WTC11 (cell line): ENCODE measurements at regions not wholly inside any gene's neighbourhood (a gene's known extent, or its start where the extent isn't known, plus 50 kb on each side); places are given as distances from the start of the nearest gene placed in this dataset.

Experiments used
- ATAC-seq: fragments of 200-7000 bp; cut with Tn5 transposase; 2 replicates; pipeline ENCODE4 v1.10.0; 2021; ENCODE audit warnings: mild to moderate bottlenecking, moderate library complexity
- CTCF ChIA-PET: fragments of 300-600 bp; sonication (Branson Sonifier 250); formaldehyde crosslinking; loops from one replicate; lab custom pipeline; 2021; ENCODE audit warnings: antibody characterized with exemption; lab: Charles Lee
- POLR2A ChIA-PET: fragments of 350-600 bp; sonication (Branson Sonifier 250); formaldehyde crosslinking; loops from one replicate; lab custom pipeline; 2021; ENCODE audit warnings: antibody characterized with exemption; lab: Charles Lee
- DNase-seq: peaks from one replicate; pipeline ENCODE4 v3.0.0; 2021; ENCODE audit warnings: low spot score
- H3K27ac Mint-ChIP-seq: 2 replicates; pipeline ENCODE4 v1.8.0; 2021; ENCODE audit warnings: mixed read lengths
- H3K27me3 Mint-ChIP-seq: 2 replicates; pipeline ENCODE4 v1.8.0; 2021; ENCODE audit warnings: low read depth, mild to moderate bottlenecking, moderate library complexity, mixed read lengths
- H3K36me3 Mint-ChIP-seq: 2 replicates; pipeline ENCODE4 v1.8.0; 2021; ENCODE audit warnings: mixed read lengths
- H3K4me1 Mint-ChIP-seq: 2 replicates; pipeline ENCODE4 v1.8.0; 2022; ENCODE audit warnings: mixed read lengths
- H3K4me3 Mint-ChIP-seq: 2 replicates; pipeline ENCODE4 v1.8.0; 2021; ENCODE audit warnings: mild to moderate bottlenecking, moderate library complexity, mixed read lengths
- H3K9me3 Mint-ChIP-seq: 2 replicates; pipeline ENCODE4 v1.8.0; 2021; ENCODE audit warnings: mixed read lengths
- ARID4B ChIP-seq: sonication (generic); formaldehyde crosslinking; IDR thresholded peaks from 2 replicates; pipeline ENCODE4 v1.8.0; 2023; ENCODE audit warnings: missing genetic modification reagents, mild to moderate bottlenecking, borderline replicate concordance
- FOXJ3 ChIP-seq: sonication (generic); formaldehyde crosslinking; IDR thresholded peaks from 2 replicates; pipeline ENCODE4 v1.9.0; 2021; ENCODE audit warnings: missing genetic modification reagents, mild to moderate bottlenecking, borderline replicate concordance
- FOXK1 ChIP-seq: sonication (generic); formaldehyde crosslinking; IDR thresholded peaks from 2 replicates; pipeline ENCODE4 v1.8.0; 2022; ENCODE audit warnings: mild to moderate bottlenecking, moderate library complexity, missing genetic modification reagents
- GRHL2 ChIP-seq: fragments of 250-450 bp; sonication (Bioruptor Pico); IDR thresholded peaks from 2 replicates; pipeline ENCODE4 v1.8.0; 2022; ENCODE audit warnings: mild to moderate bottlenecking, moderate library complexity; ENCODE audit not compliant: insufficient replicate concordance, severe bottlenecking
- HMGA2 ChIP-seq: fragments of 250-450 bp; sonication (Bioruptor Pico); IDR thresholded peaks from 2 replicates; pipeline ENCODE4 v1.4.0; 2021; ENCODE audit warnings: mild to moderate bottlenecking, moderate library complexity
- HMGXB4 ChIP-seq: sonication (generic); formaldehyde crosslinking; IDR thresholded peaks from 2 replicates; pipeline ENCODE4 v1.8.1; 2023; ENCODE audit warnings: mild to moderate bottlenecking, moderate library complexity, missing genetic modification reagents
- JUN ChIP-seq: sonication (generic); formaldehyde crosslinking; IDR thresholded peaks from 2 replicates; pipeline ENCODE4 v1.8.0; 2023; ENCODE audit warnings: mild to moderate bottlenecking, missing genetic modification reagents
- MAX ChIP-seq: sonication (generic); formaldehyde crosslinking; IDR thresholded peaks from 2 replicates; pipeline ENCODE4 v1.8.0; 2022; ENCODE audit warnings: mild to moderate bottlenecking, missing genetic modification reagents
- PREB ChIP-seq: sonication (generic); formaldehyde crosslinking; IDR thresholded peaks from 2 replicates; pipeline ENCODE4 v1.8.1; 2022; ENCODE audit warnings: mild to moderate bottlenecking, missing genetic modification reagents, moderate library complexity, borderline replicate concordance
- SP1 ChIP-seq: sonication (generic); formaldehyde crosslinking; conservative IDR thresholded peaks from 2 replicates; pipeline ENCODE4 v1.8.1; 2022; ENCODE audit warnings: missing genetic modification reagents
- ZNF219 ChIP-seq: sonication (generic); formaldehyde crosslinking; IDR thresholded peaks from 2 replicates; pipeline ENCODE4 v1.8.0; 2023; ENCODE audit warnings: missing genetic modification reagents, mild to moderate bottlenecking, borderline replicate concordance
- ZNF423 ChIP-seq: fragments of 250-450 bp; sonication (Bioruptor Pico); IDR thresholded peaks from 2 replicates; pipeline ENCODE4 v2.1.2; 2022; ENCODE audit warnings: mild to moderate bottlenecking, moderate library complexity
- ZNF671 ChIP-seq: fragments of 250-450 bp; sonication (Bioruptor Pico); IDR thresholded peaks from 2 replicates; pipeline ENCODE4 v1.8.0; 2021; ENCODE audit warnings: mild to moderate bottlenecking
- TF ChIP-seq, protein P1 (sequence below): sonication (generic); formaldehyde crosslinking; IDR thresholded peaks from 2 replicates; pipeline ENCODE4 v1.8.0; 2022; ENCODE audit warnings: missing genetic modification reagents
- TF ChIP-seq, protein P2 (sequence below): sonication (generic); formaldehyde crosslinking; IDR thresholded peaks from 2 replicates; pipeline ENCODE4 v1.8.1; 2023; ENCODE audit warnings: mild to moderate bottlenecking, missing genetic modification reagents, borderline replicate concordance
- TF ChIP-seq, protein P3 (sequence below): fragments of 250-450 bp; sonication (Bioruptor Pico); IDR thresholded peaks from 2 replicates; pipeline ENCODE4 v1.9.0; 2021; ENCODE audit warnings: mild to moderate bottlenecking
- TF ChIP-seq, protein P4 (sequence below): fragments of 250-450 bp; sonication (Bioruptor Pico); conservative IDR thresholded peaks from 2 replicates; pipeline ENCODE4 v1.9.0; 2021; ENCODE audit warnings: mild to moderate bottlenecking

GRCh38 chr1:187078916-187079315 is 250.2 kb downstream of the PLA2G4A start:
- CTCF ChIA-PET: no interaction called here
- H3K4me1 Mint-ChIP-seq: no peaks in the 10 kb centered on the region
- no peak for DNase-seq
- ATAC-seq: no peak
- H3K9me3 Mint-ChIP-seq: peaks cover 8% of the 10 kb centered on the region
- no peaks in the 10 kb centered on the region for H3K36me3 Mint-ChIP-seq
- POLR2A ChIA-PET: interaction anchor here (0.5 kb wide), 1 partner anchor 1395 kb away, joined by 4 read pairs; no protein-coding TSS in a partner anchor
- no peaks in the 10 kb centered on the region for H3K27me3 Mint-ChIP-seq
- no peak overlapping the region for H3K27ac Mint-ChIP-seq
- no peak overlapping the region for H3K4me3 Mint-ChIP-seq
- TF ChIP-seq, protein P1, sequence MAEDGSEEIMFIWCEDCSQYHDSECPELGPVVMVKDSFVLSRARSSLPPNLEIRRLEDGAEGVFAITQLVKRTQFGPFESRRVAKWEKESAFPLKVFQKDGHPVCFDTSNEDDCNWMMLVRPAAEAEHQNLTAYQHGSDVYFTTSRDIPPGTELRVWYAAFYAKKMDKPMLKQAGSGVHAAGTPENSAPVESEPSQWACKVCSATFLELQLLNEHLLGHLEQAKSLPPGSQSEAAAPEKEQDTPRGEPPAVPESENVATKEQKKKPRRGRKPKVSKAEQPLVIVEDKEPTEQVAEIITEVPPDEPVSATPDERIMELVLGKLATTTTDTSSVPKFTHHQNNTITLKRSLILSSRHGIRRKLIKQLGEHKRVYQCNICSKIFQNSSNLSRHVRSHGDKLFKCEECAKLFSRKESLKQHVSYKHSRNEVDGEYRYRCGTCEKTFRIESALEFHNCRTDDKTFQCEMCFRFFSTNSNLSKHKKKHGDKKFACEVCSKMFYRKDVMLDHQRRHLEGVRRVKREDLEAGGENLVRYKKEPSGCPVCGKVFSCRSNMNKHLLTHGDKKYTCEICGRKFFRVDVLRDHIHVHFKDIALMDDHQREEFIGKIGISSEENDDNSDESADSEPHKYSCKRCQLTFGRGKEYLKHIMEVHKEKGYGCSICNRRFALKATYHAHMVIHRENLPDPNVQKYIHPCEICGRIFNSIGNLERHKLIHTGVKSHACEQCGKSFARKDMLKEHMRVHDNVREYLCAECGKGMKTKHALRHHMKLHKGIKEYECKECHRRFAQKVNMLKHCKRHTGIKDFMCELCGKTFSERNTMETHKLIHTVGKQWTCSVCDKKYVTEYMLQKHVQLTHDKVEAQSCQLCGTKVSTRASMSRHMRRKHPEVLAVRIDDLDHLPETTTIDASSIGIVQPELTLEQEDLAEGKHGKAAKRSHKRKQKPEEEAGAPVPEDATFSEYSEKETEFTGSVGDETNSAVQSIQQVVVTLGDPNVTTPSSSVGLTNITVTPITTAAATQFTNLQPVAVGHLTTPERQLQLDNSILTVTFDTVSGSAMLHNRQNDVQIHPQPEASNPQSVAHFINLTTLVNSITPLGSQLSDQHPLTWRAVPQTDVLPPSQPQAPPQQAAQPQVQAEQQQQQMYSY (CRISPR knock-in tag): no peak
- TF ChIP-seq PREB (CRISPR knock-in tag) (no peak), ZNF219 (CRISPR knock-in tag) (no peak), ZNF671 (CRISPR knock-in tag) (no peak), JUN (CRISPR knock-in tag) (no peak), ZNF423 (CRISPR knock-in tag) (no peak), HMGA2 (no peak), SP1 (CRISPR knock-in tag) (no peak), GRHL2 (CRISPR knock-in tag) (no peak), ARID4B (CRISPR knock-in tag) (no peak), HMGXB4 (CRISPR knock-in tag) (no peak), FOXJ3 (no peak), FOXK1 (CRISPR knock-in tag) (no peak), MAX (CRISPR knock-in tag) (no peak)
- TF ChIP-seq, protein P2, sequence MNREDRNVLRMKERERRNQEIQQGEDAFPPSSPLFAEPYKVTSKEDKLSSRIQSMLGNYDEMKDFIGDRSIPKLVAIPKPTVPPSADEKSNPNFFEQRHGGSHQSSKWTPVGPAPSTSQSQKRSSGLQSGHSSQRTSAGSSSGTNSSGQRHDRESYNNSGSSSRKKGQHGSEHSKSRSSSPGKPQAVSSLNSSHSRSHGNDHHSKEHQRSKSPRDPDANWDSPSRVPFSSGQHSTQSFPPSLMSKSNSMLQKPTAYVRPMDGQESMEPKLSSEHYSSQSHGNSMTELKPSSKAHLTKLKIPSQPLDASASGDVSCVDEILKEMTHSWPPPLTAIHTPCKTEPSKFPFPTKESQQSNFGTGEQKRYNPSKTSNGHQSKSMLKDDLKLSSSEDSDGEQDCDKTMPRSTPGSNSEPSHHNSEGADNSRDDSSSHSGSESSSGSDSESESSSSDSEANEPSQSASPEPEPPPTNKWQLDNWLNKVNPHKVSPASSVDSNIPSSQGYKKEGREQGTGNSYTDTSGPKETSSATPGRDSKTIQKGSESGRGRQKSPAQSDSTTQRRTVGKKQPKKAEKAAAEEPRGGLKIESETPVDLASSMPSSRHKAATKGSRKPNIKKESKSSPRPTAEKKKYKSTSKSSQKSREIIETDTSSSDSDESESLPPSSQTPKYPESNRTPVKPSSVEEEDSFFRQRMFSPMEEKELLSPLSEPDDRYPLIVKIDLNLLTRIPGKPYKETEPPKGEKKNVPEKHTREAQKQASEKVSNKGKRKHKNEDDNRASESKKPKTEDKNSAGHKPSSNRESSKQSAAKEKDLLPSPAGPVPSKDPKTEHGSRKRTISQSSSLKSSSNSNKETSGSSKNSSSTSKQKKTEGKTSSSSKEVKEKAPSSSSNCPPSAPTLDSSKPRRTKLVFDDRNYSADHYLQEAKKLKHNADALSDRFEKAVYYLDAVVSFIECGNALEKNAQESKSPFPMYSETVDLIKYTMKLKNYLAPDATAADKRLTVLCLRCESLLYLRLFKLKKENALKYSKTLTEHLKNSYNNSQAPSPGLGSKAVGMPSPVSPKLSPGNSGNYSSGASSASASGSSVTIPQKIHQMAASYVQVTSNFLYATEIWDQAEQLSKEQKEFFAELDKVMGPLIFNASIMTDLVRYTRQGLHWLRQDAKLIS (CRISPR knock-in tag): no peak
- TF ChIP-seq, protein P3, sequence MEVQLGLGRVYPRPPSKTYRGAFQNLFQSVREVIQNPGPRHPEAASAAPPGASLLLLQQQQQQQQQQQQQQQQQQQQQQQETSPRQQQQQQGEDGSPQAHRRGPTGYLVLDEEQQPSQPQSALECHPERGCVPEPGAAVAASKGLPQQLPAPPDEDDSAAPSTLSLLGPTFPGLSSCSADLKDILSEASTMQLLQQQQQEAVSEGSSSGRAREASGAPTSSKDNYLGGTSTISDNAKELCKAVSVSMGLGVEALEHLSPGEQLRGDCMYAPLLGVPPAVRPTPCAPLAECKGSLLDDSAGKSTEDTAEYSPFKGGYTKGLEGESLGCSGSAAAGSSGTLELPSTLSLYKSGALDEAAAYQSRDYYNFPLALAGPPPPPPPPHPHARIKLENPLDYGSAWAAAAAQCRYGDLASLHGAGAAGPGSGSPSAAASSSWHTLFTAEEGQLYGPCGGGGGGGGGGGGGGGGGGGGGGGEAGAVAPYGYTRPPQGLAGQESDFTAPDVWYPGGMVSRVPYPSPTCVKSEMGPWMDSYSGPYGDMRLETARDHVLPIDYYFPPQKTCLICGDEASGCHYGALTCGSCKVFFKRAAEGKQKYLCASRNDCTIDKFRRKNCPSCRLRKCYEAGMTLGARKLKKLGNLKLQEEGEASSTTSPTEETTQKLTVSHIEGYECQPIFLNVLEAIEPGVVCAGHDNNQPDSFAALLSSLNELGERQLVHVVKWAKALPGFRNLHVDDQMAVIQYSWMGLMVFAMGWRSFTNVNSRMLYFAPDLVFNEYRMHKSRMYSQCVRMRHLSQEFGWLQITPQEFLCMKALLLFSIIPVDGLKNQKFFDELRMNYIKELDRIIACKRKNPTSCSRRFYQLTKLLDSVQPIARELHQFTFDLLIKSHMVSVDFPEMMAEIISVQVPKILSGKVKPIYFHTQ (CRISPR knock-in tag): no peak
- TF ChIP-seq, protein P4, sequence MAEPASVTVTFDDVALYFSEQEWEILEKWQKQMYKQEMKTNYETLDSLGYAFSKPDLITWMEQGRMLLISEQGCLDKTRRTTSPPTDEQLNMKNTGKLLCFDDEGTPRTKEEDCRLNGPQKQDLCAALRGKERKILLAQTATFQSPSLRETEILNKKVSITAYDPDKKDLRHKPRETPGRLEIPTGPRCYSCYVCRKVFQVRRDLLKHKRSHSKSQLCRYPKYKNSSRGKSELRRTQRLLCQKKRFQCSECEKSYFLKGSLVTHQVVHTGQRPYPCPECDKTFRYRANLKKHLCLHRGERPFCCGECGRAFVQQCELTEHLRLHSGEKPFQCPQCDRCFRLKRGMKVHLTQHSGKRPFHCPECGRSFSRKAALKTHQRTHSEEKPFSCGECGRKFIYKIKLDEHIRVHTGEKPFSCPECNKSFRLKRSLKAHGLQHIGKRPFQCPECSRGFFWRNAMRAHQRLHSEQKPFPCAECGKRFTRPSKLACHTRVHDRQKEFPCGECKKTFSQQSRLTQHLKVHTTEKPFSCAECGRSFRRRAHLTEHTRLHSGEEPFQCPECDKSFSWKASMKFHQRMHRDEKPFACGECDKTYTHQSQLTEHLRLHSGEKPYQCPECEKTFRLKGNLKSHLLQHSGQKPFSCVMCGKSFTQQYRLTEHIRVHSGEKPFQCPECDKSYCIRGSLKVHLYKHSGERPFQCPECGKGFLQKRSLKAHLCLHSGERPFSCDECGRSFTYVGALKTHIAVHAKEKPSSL: no peak
